Activated CD4-positive, CD25-positive, alpha-beta regulatory T cell (primary cell): ENCODE measurements at regions not wholly inside any gene's neighbourhood (a gene's known extent, or its start where the extent isn't known, plus 50 kb on each side); places are given as distances from the start of the nearest gene placed in this dataset.
"Not testable (repeated sequence)": the region's sequence is repeated elsewhere in the genome, so short reads cannot be mapped to it uniquely, and the experiment has no call there.

Experiments
- DNase-seq, 4 experiments: peaks; one replicate each; lab custom pipeline; 2025; lab: John Stamatoyannopoulos, UW

DNA sequence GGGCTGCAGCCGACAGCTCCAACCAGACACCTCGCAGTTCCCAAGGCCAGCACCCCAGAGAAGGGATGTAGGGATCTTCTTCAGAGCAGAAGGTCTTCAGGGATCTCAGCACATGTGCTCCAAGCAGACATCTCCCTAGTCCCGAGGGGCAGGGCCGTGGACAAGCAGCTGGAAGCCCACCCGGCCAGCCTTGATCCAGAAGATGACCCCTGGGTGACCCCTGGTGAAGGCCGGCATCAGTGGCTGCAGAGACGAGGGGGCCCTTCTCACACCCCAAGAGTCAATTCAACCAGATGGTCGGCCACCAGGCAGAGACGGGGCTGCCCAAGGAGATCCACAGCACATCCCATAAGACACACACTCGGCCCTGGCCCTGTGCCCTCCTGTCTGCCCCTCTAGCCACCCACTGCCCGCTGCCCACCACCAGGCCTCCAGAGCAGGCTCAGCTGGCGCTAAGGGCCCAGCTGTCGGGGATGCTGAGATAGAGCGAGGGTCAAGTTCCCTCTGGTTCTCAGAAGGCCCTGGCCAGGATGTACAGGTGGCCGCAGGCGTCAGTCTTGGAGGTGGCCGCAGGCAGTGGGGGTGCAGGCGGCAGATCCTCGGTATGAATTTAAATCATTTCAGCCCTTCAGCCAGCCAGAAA is 168.3 kb downstream of the BRD1 start:
- no peak for DNase-seq

DNA sequence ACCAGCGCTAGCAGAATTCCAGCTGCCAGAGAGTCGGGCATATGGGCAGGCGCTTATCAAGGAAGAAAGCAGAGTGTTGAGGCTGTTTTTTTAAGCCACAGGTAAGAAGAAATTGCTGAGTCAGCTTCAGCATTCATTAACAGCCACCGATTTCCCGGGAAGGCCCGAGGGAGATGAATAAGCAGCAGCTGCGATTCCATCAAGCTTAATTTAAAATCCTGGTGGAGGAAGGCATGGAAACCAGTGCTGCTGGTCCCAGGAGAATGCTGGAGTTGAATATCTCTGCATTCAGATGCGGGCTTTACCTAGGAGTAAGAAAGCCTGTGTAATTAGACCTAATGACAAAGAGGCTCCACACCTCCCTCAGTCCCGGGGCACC is 168.8 kb downstream of the BRD1 start:
- no peak for DNase-seq

DNA sequence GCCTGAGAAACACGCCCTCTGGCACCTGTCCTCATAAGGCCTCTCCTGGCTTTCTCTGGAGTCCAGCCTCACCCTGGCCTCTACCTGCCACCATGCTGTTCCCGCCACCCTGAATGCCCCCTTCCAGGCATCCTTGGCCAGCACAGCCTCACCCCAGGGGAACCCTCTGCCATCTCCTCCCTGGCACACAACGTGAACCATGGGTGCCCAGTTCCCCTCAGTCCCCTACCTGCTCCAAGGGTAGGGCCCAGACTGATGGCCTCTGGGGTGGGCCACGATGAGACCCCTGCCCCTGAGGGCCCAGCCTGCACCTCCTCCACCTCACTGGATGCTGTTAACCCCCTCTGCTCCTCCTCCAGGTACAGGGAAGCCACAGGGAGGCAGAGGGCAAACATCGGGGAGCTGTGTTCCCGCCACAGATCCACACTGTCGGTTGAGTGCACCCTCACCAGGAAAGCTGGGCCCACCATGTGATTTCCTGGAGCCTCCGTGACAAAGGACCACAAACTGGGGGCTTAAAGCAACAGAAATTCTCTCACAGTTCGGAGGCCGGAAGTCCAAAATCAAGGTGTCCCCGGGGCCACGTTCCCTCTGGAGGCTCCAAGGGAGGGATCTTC is 169.6 kb downstream of the BRD1 start:
- no peak for DNase-seq

DNA sequence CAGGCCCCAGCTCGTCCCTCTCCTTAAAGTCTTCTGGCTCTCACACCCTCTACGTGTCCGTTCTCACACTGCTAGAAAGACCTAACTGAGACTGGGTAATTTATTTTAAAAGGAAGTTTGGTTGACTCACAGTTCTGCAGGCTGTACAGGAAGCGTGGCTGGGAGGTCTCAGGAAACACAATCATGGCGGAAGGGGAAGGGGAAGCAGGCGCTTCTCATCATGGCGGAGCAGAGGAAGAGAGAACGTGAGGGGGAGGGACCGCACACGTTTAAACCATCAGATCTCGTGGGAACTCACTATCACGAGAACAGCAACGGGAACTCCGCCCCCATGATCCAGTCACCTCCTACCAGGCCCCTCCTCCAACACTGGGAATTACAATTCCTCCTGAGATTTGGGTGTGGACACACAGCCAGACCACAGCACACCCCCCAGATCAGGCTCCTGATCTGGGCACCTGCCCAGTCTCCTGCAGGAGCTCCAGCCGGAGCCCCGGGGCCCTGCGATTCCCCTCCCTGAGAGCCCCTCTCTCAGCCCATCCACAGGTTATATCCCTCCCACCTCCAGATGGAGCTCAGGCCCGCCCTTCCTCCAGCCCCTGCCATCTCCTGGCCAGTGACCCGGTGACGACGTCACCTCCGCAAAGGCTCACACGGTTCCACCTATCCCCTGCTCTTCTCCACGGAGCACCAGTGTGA is 170.2 kb downstream of the BRD1 start:
- DNase-seq: peak; percentile 23 to 62 (median 42)

DNA sequence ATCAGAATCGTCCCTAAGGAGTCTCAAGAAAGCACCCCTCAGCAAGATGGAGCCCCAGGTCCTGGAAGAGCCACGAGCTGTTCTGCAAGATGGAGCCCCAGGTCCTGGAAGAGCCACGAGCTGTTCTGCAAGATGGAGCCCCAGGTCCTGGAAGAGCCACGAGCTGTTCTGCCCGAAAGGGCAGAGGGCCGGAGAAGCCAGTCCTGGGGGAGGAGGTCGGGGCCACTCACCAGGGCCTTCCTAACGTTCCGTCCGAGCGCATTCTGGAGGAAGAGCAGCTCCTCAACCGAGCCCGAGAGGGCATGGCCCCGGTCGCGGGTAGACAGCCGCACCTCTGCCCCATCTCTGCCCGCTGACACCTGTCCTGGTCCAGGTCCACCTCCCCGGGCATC is 170.8 kb downstream of the BRD1 start:
- DNase-seq: not testable (repeated sequence)

DNA sequence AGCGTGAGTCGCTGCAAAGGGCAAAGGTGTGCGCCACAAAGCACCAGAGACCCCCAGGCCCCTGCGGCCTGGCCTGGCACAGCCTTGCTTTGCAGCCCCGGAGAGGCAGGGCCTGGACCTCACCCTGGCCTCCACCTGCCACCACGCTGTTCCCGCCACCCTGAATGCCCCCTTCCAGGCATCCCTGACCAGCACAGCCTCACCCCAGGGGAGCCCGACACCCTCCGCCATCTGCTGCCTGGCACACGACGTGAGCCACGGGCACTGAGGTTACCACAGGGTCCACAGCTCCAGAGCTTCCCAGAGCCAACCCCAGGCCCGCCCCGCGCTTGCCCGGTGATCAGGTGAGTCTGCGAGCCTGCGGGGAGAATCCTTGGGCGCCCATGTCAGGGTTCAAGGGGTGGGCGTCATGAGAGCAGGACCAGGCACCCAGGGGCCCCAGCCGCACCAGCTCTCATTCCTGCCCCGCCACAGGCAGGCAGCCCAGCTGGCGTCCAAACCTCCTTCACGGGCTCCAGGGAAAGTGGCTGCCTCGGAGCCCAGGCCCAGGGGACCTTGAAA is 171.3 kb downstream of the BRD1 start:
- no peak for DNase-seq

DNA sequence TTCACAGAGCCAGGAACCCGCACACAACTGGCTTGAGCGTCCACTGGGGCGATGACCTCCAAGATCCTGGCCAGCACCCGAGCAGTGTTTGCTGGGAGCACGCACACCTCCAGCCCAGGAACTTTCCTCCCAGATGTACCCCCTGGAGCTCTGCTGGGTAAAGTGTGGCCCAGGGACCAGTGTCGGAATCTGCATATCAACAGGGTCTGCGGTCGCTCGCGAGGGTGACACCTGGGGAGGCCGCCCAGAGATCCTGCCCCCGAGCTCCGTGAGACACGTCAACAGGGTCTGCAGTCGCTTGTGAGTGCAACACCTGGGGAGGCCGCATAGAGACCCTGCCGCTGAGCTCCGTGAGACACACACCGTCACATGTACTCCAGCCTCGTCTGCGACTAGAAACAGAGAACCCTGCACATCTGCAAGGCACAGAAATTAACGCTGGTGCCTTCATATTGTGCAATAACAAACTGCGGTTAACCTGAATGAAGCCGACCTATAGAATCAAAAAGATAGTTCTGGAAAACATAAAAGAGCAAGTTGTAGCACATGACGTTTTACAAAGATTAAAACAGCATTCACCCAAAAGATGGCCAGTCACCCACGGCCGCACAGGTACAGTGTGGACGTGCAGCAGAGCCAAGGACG is 172.4 kb downstream of the BRD1 start:
- no peak for DNase-seq

DNA sequence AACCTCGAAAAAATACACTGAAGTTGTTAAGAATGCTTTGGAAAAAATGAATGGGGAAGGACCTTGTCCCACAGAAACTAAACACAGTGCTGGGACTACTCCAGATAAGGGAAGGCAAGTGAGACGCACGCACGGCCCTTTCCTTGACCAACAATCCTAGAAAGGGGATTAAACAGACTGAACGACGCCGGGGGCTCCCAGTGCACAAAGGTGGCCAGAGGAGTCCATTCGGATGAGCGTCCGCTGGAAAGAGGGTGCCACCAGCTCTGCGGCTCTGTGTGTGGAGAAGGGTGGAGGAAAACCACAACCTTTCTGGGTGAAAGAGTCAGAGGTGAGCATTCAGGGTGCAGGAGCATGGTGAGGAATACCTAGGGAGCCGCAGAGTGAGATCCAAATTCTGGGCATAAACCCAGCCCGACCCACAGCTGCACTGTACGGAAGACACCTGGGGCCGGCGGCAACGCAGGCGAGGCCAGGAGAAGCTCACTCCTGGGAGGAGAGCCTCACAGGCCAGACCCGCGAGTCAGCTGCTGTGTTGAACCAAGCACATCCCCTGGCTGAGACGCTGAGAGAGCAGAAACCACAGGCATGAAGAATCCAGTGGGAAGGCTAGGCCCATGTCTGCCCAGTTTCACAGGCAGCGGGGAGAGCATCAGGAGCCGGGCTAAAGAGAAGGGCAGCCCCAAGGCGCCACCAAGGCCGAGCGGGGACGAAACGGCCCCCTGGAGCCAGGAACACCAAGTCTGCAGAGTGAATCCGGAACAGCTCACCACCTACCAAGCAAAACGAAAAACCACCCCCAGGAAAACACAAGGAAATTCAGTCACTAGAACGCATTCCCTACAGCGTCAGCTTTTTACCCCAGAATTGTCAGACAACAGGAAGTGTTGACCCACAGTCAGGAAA is 177.1 kb downstream of the BRD1 start:
- DNase-seq: no peak

DNA sequence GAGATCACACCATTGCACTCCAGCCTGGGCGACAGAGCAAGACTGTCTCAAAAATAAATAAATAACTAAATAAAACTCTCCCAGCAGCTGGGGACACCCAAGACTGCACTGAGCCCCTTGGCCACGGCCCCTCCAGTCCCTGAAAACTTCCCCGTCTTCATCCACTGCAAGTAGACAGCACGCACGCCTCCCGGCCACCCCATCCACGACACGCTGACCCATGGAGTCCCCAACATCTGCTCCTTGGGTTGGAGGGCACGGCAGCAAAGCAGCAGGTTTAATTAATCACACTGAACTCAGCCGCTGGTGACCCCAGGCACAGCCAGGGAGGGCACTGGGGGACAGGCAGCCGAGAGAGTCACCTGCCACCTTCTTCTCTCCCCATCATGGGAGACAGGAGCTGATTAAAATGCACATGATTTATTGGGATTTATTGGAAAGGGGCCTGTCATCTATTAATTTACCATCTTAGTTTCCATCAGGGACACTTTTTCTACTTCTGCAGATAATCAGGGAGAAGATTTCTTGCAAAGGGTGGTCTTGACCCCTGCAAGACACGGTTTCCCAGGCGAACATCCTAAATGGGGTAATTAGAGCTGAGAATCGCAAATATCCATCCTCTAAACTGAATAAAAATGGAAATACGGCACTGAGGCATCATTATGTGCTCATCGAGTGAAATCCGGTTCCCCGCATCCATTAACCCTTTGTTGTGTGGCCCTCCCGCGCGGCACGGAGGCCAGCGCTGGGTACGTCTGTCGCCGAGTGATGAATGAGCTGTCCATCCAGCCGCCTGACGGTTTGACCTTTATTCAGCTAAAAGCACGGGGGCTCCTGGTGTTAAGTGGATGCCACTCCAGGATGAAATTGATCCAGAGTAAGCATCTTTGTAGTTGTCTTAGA is 178.3 kb downstream of the BRD1 start:
- no peak for DNase-seq

DNA sequence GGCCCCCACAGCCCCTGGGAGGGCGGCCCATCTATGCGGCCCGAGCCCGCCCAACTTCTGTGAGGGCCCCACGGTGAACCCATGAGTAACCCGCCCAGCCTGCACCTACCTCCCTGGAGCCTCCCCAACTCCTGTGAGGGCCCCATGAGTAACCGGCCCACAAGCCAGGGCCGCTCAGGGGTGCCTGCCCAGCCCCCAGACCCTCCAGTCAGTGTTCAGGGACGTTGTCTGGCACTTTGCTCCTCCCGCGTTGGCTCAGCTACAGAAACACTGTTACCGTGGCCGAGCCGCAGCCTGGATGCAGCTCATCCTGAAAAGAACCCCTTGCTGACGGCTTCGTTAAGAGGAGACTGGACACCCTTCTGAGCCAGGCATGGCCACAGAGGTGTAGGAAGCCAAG is 179.6 kb downstream of the BRD1 start:
- no peak for DNase-seq

DNA sequence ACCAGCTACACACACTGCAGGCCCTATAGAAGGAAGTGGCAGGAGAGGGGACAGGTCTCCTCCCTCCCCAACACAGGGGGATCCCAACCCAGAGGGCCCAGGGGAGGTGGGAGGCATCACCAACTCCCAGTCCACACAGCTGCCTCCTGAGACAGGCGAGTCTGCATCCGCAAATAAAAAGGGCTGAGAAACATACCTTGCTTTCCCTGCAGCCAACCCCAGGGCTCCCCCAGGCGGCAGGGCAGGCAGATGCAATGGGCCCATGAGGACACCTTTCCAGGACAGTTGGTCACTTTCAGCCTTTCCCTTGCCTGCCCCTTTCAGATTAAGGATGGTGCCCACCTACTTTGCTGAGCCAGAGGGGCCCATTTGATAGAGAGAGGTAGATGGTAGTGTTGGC is 180.0 kb downstream of the BRD1 start:
- DNase-seq: no peak

DNA sequence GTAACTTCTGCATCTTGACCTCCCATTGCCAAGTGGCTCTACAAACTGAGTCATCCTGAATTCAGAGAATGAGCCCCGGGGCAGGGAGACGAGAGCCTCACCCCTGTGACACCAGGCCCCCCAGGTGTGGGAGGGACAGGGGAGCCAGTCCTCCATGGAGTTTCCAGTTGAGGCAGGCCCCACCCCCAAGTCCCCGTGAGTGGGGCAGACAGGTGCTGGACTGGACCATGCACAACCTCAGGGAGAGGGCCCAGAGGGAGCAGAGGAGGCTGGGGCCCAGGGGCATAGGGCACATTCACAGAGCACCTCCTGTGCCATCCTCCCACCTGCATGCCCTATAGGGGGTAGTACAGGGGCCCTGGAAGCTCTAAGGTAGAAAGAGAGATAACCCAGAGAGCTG is 180.8 kb downstream of the BRD1 start:
- no peak for DNase-seq

DNA sequence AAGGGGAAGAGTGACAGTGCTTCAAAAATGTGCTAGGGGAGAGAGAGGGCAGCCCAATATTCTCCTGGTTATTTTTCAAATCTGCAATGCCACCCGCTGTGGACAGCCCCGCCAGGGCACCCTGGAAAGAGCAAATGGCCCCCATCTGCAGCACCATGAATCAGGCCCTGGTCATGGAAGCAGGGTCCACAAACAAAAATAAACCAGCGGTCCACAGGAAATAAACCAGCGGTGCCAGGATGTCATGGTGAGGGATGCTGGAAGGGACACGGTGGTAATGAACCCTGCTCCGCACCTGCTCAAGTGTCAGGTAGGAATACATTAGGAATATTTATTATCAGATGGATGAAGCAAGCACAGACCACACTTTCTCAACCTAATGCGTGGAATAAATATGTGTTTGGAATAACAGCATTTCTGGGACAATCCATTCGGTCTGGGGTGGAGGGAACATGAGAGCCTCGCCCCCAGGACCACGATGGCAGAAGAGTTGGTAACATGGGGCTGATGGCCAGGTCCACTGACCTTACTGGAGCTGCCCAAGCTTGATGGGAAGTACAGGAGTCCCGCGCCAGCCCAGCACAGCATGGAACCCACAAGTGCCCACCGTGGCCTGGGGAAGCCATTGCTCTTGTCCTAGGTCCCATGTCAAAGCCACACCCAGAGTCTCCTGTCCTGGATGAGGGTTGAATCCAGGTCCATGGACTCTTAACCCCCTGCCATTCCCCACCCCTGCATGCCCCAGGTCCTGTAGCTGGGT is 181.7 kb downstream of the BRD1 start:
- no peak for DNase-seq

DNA sequence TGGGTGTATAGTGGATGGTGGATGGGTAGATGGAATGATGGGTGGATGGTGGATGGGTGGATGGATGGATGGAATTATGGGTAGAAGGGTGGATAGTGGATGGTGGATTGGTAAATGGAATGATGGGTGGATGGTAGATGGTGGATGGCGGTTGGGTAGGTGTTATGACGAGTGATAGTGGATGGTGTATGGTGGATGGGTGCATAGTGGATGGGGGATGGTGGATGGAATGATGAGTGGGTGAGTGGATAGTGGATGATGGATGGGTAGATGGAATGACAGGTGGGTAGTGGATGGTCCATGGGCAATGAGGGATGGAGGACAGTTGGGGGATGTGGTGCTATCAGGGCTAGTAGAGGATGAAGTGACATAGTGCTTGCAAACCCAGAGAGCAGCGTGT is 182.4 kb downstream of the BRD1 start:
- no peak for DNase-seq

DNA sequence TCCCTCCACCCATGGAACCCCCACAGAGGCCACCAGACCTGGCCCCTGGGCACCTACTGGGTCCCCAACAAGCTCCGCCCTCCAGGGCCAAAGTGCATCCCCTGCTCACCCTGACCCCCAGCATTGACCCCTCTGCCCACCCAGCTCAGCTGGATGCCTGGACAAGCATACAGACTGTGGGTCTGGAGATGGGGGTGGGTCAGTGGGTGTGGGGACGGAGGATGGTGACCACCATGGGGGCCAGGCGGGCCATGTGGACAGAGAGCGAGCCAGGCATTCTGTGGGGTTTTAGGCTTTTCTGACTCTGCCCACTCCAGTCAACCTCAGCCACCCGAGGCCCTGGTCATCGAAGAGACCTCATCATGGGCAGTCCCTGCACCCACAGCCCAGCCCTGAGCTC is 183.7 kb downstream of the BRD1 start:
- no peak for DNase-seq

DNA sequence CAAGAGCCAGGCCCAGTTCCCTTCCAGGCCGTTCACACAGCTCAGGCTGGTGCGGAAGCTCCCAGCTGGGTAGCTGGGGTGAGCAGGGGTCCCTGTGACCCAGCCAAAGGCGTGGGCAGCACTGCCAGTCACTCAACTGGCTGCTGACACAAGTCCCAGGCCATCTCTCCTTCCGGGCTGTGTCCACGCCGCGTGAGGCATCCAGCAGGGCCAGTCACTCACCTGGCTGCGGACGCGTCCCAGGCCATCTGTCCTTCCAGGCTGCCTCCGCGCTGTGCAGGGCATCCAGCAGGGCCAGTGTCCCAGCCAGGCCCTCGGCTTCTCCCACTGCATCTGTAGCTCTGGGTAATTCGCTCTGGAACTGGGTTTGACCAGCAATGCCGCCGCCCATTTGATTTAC is 184.2 kb downstream of the BRD1 start:
- DNase-seq: no peak

DNA sequence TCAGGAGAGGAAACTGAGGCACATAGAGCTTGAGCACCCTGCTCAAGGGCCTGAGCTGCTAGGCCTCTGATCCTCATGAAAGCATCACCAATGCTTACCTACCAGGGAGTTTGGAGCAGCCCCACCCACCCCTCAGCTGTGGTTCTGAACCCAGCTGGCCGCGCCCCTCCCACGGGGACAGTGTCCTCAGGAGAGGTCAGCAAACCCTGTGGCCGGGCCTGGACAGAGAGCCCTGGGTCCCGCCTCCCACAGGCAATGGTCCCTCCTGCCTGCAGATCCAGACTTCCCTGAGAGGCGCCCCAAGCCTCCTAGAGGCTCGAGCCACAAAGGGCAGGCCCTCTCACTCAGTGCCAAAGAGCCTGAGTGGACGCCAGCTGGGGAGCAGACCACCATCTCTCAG is 184.9 kb downstream of the BRD1 start:
- no peak for DNase-seq

DNA sequence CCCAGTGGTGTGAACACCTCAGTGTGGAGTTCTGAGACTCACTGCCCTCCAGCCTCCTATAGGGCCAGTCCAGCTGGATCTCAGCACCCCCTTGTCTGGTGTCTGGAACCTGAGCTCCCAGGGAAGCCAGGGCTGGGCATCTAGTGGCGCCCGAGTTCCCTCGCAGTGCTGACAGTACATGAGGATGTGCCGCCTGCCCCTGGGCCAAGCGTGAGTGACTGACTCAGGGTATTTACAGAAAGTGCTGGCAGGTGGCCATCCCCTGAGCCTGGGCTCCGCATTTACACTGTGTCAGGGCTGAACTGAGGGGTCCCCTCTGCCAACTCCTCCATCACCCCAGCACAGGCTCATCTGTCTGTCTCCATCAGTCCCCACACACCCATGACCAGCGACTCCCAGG is 185.3 kb downstream of the BRD1 start:
- no peak for DNase-seq

DNA sequence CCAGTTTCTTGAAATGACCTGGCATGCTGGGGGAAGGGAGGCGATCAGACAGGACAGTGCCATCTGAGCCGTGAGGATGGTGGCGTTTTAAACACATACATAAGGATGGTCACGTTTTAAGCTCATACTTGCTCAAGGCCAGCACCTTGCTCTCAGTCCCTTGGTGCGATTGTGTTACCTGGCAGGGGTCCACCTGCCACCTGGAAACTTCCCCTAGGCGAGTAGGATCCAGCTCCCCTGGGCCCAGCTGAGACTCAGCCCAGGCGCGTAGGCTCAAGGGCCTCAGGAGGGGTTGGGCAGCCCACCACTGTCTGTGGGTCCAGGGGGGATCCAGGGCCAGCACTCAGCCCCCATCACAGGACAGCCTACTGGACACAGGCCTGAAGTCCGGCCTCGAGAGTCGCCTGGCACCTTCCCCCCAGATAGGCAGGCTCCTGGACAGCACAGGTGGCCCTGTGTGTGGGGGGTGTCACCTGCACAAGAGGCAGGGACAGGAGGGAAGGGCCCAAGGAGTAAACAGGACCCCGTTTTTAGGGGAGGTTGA is 185.8 kb downstream of the BRD1 start:
- no peak for DNase-seq
